Stomach (tissue), 4 donors: ENCODE measurements at regions not wholly inside any gene's neighbourhood (a gene's known extent, or its start where the extent isn't known, plus 50 kb on each side); places are given as distances from the start of the nearest gene placed in this dataset.

Experiments
- EP300 ChIP-seq: sonication (generic); formaldehyde crosslinking; IDR thresholded peaks from one replicate; pipeline ENCODE4 v1.6.1; 2017; ENCODE audit warnings: antibody characterized with exemption
- POLR2A ChIP-seq, 4 donors: fragments of 450-650 bp; IDR thresholded peaks; one replicate each; pipeline ENCODE4 v1.6.1; 2016; ENCODE audit warnings: antibody characterized with exemption in 4 of 4, control low read depth in 2 of 4, mild to moderate bottlenecking in 1 of 4, moderate library complexity in 1 of 4
- POLR2AphosphoS5 ChIP-seq, 3 donors: sonication (generic); formaldehyde crosslinking; IDR thresholded peaks; one replicate each; pipeline ENCODE4 v1.6.1; 2016; ENCODE audit warnings: antibody characterized with exemption in 3 of 3
- TF ChIP-seq, protein P1 (sequence below), 7 experiments: fragments of 450-650 bp in 4 of 7; fragments of 200-600 bp in 3 of 7; sonication (generic) in 3 of 7; IDR thresholded peaks; one replicate each; pipeline ENCODE4 v1.5.1; 2016 to 2019; ENCODE audit warnings: antibody characterized with exemption in 7 of 7, control low read depth in 2 of 7, mild to moderate bottlenecking in 1 of 7

DNA sequence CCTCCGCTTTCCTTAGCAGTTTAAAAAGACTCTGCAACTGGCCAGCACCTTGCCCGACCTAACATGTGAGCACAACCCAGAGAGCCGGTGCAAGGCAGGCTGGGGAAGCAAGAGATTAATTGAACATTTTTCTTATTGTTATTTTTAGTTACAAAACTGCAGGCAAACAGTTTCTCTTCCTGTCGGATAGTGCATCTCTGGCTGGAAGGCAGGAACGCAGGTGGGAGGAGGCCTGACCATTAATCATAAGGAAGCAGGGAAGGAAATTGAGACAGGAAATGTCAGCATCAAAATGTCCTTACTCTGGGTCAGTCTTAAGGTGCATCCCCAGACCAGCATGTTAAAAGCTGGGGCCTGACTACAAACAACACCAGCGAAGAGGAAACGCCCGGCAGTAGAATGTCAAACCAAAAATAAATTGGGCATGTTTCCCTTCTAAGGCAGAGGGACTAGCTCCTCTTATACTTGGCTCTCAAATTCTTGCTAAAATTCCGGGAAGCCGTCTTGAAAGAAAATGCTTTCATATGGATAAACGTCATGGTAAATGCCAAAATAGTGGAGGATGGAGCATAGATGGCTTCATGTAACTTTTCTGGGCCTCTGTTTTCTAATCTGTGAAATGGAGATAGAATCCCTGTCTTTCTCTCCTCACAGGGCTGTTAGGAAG is 226.8 kb downstream of the RAP2A start:
- TF ChIP-seq POLR2AphosphoS5 (IDR thresholded peaks at IDR 0.05): no peak
- TF ChIP-seq, protein P1, sequence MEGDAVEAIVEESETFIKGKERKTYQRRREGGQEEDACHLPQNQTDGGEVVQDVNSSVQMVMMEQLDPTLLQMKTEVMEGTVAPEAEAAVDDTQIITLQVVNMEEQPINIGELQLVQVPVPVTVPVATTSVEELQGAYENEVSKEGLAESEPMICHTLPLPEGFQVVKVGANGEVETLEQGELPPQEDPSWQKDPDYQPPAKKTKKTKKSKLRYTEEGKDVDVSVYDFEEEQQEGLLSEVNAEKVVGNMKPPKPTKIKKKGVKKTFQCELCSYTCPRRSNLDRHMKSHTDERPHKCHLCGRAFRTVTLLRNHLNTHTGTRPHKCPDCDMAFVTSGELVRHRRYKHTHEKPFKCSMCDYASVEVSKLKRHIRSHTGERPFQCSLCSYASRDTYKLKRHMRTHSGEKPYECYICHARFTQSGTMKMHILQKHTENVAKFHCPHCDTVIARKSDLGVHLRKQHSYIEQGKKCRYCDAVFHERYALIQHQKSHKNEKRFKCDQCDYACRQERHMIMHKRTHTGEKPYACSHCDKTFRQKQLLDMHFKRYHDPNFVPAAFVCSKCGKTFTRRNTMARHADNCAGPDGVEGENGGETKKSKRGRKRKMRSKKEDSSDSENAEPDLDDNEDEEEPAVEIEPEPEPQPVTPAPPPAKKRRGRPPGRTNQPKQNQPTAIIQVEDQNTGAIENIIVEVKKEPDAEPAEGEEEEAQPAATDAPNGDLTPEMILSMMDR (IDR thresholded peaks at IDR 0.05): no peak
- TF ChIP-seq POLR2A (IDR thresholded peaks at IDR 0.05): no peak
- TF ChIP-seq EP300: no peak
